ENCODE measurements at regions not wholly inside any gene's neighbourhood (a gene's known extent, or its start where the extent isn't known, plus 50 kb on each side); places are given as distances from the start of the nearest gene placed in this dataset.

DNA sequence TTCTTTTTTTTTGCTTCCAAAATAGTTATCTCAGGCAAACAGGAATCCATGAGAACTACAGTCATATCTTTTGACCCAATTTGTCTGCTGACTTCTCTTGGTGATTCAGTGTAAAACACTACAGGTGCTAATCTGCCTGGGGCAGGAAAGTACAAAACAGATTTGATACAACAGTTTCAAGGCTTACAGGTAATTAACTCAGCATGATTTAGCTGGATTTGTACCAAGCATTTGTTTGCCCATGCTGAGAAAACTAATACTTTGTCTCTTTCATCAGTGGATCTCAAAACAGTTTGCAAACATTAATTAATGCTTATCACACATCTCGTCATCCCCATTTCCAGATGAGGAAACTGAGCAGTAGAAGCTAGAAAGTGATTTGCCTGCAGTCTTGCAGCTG is 312.5 kb upstream of the SEMA6A start:
- dilution Hi-C loops (cut with MboI; ENCODE audit: extremely low pct_ligation_motif_present, low sequenced_read_pairs), result no loop called here
- H2AFZ ChIP-seq (ENCODE audit: low read depth, low read length), result no peak overlapping the region
- no peaks in the 10 kb centered on the region for H4K20me1 ChIP-seq (replicated peaks; ENCODE audit: control insufficient read depth, extremely low read depth, insufficient read depth, low read length)
- intact Hi-C loops (cut with micrococcal nuclease), result no loop called here
- no peak overlapping the region for H3K27ac ChIP-seq (ENCODE audit: insufficient read depth, low read depth, low read length)
- H3K36me3 ChIP-seq (ENCODE audit: control insufficient read depth in 2 of 2, extremely low read depth in 1 of 2, insufficient read depth in 2 of 2, low read length in 2 of 2), result no peaks in the 10 kb centered on the region
- no peak overlapping the region for H3K4me2 ChIP-seq (ENCODE audit: insufficient read depth, low read length)
- DNase-seq (ENCODE audit: low read depth, low spot score) (no peak), FAIRE-seq (no peak)
- BruUV-seq (replicated peaks), result no TSS peak
- no peaks in the 10 kb centered on the region for H3K4me1 ChIP-seq (ENCODE audit: control insufficient read depth, extremely low read depth, insufficient read depth, low read length)
- TF ChIP-seq JUN (IDR thresholded peaks at IDR 0.05; ENCODE audit: borderline replicate concordance, insufficient read depth, insufficient read length, low read depth), result no peak
- TF ChIP-seq, protein P1, sequence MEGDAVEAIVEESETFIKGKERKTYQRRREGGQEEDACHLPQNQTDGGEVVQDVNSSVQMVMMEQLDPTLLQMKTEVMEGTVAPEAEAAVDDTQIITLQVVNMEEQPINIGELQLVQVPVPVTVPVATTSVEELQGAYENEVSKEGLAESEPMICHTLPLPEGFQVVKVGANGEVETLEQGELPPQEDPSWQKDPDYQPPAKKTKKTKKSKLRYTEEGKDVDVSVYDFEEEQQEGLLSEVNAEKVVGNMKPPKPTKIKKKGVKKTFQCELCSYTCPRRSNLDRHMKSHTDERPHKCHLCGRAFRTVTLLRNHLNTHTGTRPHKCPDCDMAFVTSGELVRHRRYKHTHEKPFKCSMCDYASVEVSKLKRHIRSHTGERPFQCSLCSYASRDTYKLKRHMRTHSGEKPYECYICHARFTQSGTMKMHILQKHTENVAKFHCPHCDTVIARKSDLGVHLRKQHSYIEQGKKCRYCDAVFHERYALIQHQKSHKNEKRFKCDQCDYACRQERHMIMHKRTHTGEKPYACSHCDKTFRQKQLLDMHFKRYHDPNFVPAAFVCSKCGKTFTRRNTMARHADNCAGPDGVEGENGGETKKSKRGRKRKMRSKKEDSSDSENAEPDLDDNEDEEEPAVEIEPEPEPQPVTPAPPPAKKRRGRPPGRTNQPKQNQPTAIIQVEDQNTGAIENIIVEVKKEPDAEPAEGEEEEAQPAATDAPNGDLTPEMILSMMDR (IDR thresholded peaks at IDR 0.05; ENCODE audit: extremely low read depth in 1 of 2, insufficient read depth in 1 of 2, low read depth in 1 of 2, low read length in 2 of 2), result no peak
- TF ChIP-seq POLR2A (IDR thresholded peaks at IDR 0.05; ENCODE audit: low read depth, low read length), result no peak
- POLR2A ChIA-PET, result no interaction called here
- no peak overlapping the region for H3K4me3 ChIP-seq (replicated peaks in 1 of 3; ENCODE audit: insufficient read depth in 1 of 3, low read depth in 1 of 3, low read length in 3 of 3)
- CTCF ChIA-PET, result no interaction called here
- H3K79me2 ChIP-seq (ENCODE audit: control insufficient read depth, insufficient read depth, low read length), result no peaks in the 10 kb centered on the region
- no peaks in the 10 kb centered on the region for H3K9me3 ChIP-seq (replicated peaks; ENCODE audit: control insufficient read depth, insufficient read depth, low read length)
- H3K9ac ChIP-seq (replicated peaks; ENCODE audit: extremely low read depth, insufficient read depth, low read length), result no peak overlapping the region
- no peaks in the 10 kb centered on the region for H3K27me3 ChIP-seq (ENCODE audit: control insufficient read depth in 2 of 2, insufficient read depth in 2 of 2, low read length in 2 of 2)
- no peaks in the 10 kb centered on the region for H3K9me1 ChIP-seq (replicated peaks; ENCODE audit: control insufficient read depth, extremely low read depth, insufficient read depth, low read length)

DNA sequence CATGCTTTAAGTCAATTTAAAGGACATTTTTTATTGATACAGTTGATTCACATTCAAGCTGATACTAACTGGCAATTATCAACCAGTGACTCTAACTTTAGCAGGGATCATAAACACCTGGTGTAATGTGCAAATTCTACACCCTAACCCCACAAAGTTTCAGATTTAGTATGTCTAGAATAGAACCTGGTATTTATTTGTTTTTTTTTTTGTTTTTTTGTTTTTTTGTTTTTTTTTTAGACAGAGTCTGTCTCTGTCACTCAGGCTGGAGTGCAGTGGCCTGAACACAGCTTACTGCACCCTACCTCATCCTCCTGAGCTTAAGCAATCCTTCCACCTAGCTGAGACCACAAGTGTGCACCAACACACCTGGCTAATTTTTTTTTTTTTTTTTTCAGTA is 311.2 kb upstream of the SEMA6A start:
- dilution Hi-C loops (cut with MboI; ENCODE audit: extremely low pct_ligation_motif_present, low sequenced_read_pairs), result no loop called here
- Histone ChIP-seq H3K4me3 (replicated peaks in 1 of 3; ENCODE audit: insufficient read depth in 1 of 3, low read depth in 1 of 3, low read length in 3 of 3) (no peak overlapping the region), H3K36me3 (ENCODE audit: control insufficient read depth in 2 of 2, extremely low read depth in 1 of 2, insufficient read depth in 2 of 2, low read length in 2 of 2) (no peaks in the 10 kb centered on the region), H3K9me1 (replicated peaks; ENCODE audit: control insufficient read depth, extremely low read depth, insufficient read depth, low read length) (no peaks in the 10 kb centered on the region), H3K79me2 (ENCODE audit: control insufficient read depth, insufficient read depth, low read length) (no peaks in the 10 kb centered on the region), H3K9me3 (replicated peaks; ENCODE audit: control insufficient read depth, insufficient read depth, low read length) (no peaks in the 10 kb centered on the region), H4K20me1 (replicated peaks; ENCODE audit: control insufficient read depth, extremely low read depth, insufficient read depth, low read length) (no peaks in the 10 kb centered on the region), H3K27ac (ENCODE audit: insufficient read depth, low read depth, low read length) (no peak overlapping the region), H3K4me1 (ENCODE audit: control insufficient read depth, extremely low read depth, insufficient read depth, low read length) (no peaks in the 10 kb centered on the region), H3K9ac (replicated peaks; ENCODE audit: extremely low read depth, insufficient read depth, low read length) (no peak overlapping the region), H3K4me2 (ENCODE audit: insufficient read depth, low read length) (no peak overlapping the region), H3K27me3 (ENCODE audit: control insufficient read depth in 2 of 2, insufficient read depth in 2 of 2, low read length in 2 of 2) (no peaks in the 10 kb centered on the region), H2AFZ (ENCODE audit: low read depth, low read length) (no peak overlapping the region)
- POLR2A ChIA-PET, result no interaction called here
- DNase-seq (ENCODE audit: low read depth, low spot score) (no peak), FAIRE-seq (no peak)
- CTCF ChIA-PET, result no interaction called here
- no TSS peak for BruUV-seq (replicated peaks)
- intact Hi-C loops (cut with micrococcal nuclease), result no loop called here
- TF ChIP-seq, protein P1 (IDR thresholded peaks at IDR 0.05; ENCODE audit: extremely low read depth in 1 of 2, insufficient read depth in 1 of 2, low read depth in 1 of 2, low read length in 2 of 2), result no peak
- TF ChIP-seq, protein P2, sequence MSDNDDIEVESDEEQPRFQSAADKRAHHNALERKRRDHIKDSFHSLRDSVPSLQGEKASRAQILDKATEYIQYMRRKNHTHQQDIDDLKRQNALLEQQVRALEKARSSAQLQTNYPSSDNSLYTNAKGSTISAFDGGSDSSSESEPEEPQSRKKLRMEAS (IDR thresholded peaks at IDR 0.05; ENCODE audit: insufficient read depth, insufficient read length), result no peak
- no peak for TF ChIP-seq POLR2AphosphoS5 (IDR thresholded peaks at IDR 0.05; ENCODE audit: insufficient read depth, low read depth, low read length)
- TF ChIP-seq FOS (IDR thresholded peaks at IDR 0.05; ENCODE audit: borderline replicate concordance, insufficient read depth, low read length), result no peak
- no peak for TF ChIP-seq POLR2A (IDR thresholded peaks at IDR 0.05; ENCODE audit: low read depth, low read length)
- no peak for TF ChIP-seq JUN (IDR thresholded peaks at IDR 0.05; ENCODE audit: borderline replicate concordance, insufficient read depth, insufficient read length, low read depth)
- no peak for TF ChIP-seq MYC (IDR thresholded peaks at IDR 0.05; ENCODE audit: low read depth, low read length)
- TF ChIP-seq GATA2 (IDR thresholded peaks at IDR 0.05; ENCODE audit: insufficient read depth, insufficient read length, low read depth, low read length), result no peak
- TF ChIP-seq EZH2 (IDR thresholded peaks at IDR 0.05; ENCODE audit: borderline replicate concordance, low read depth, low read length, severe bottlenecking), result no peak
